ENCODE measurements at regions not wholly inside any gene's neighbourhood (a gene's known extent, or its start where the extent isn't known, plus 50 kb on each side); places are given as distances from the start of the nearest gene placed in this dataset.

DNA sequence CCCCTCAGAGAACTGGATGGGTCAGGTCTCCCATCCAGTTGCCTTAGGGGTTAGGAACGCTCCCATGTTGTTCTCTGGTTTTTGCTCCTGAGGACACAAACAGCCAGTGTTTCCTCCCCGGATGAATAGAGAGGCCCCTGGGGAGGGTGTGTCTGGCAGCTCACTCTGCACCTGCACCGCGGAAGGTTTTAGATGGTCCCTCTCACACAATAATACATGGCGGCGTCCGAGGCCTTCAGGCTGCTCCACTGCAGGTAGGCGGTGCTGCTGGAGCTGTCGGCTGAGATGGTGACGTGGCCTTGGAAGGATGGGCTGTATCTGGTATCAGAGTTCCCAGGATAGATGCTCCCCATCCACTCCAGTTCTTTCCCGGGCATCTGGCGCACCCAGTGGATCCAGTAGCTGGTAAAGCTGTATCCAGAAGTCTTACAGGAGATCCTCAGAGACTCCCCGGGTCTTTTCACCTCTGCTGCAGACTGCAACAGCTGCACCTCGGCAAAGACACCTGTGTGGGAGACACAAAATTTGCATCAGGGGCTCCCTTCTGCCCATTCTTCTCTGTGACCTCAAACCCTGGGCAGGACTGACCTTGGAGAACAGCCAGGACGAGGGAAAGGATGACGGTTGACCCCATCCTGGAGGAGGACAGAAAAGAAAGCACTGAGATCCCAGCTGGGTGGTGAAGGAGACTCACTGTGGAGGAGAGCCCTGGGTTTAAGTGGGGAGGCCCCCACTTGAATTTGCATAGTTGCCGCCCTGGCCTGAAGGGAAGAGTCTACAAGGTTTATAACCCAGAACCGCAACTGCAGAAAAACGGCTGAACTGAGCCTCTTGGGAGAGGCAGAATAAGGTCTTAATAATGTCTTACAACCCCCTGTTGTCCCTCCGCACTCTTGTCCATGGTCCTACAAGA is 1324.8 kb downstream of the TMEM121 start (continued):
- TF ChIP-seq, protein P1, sequence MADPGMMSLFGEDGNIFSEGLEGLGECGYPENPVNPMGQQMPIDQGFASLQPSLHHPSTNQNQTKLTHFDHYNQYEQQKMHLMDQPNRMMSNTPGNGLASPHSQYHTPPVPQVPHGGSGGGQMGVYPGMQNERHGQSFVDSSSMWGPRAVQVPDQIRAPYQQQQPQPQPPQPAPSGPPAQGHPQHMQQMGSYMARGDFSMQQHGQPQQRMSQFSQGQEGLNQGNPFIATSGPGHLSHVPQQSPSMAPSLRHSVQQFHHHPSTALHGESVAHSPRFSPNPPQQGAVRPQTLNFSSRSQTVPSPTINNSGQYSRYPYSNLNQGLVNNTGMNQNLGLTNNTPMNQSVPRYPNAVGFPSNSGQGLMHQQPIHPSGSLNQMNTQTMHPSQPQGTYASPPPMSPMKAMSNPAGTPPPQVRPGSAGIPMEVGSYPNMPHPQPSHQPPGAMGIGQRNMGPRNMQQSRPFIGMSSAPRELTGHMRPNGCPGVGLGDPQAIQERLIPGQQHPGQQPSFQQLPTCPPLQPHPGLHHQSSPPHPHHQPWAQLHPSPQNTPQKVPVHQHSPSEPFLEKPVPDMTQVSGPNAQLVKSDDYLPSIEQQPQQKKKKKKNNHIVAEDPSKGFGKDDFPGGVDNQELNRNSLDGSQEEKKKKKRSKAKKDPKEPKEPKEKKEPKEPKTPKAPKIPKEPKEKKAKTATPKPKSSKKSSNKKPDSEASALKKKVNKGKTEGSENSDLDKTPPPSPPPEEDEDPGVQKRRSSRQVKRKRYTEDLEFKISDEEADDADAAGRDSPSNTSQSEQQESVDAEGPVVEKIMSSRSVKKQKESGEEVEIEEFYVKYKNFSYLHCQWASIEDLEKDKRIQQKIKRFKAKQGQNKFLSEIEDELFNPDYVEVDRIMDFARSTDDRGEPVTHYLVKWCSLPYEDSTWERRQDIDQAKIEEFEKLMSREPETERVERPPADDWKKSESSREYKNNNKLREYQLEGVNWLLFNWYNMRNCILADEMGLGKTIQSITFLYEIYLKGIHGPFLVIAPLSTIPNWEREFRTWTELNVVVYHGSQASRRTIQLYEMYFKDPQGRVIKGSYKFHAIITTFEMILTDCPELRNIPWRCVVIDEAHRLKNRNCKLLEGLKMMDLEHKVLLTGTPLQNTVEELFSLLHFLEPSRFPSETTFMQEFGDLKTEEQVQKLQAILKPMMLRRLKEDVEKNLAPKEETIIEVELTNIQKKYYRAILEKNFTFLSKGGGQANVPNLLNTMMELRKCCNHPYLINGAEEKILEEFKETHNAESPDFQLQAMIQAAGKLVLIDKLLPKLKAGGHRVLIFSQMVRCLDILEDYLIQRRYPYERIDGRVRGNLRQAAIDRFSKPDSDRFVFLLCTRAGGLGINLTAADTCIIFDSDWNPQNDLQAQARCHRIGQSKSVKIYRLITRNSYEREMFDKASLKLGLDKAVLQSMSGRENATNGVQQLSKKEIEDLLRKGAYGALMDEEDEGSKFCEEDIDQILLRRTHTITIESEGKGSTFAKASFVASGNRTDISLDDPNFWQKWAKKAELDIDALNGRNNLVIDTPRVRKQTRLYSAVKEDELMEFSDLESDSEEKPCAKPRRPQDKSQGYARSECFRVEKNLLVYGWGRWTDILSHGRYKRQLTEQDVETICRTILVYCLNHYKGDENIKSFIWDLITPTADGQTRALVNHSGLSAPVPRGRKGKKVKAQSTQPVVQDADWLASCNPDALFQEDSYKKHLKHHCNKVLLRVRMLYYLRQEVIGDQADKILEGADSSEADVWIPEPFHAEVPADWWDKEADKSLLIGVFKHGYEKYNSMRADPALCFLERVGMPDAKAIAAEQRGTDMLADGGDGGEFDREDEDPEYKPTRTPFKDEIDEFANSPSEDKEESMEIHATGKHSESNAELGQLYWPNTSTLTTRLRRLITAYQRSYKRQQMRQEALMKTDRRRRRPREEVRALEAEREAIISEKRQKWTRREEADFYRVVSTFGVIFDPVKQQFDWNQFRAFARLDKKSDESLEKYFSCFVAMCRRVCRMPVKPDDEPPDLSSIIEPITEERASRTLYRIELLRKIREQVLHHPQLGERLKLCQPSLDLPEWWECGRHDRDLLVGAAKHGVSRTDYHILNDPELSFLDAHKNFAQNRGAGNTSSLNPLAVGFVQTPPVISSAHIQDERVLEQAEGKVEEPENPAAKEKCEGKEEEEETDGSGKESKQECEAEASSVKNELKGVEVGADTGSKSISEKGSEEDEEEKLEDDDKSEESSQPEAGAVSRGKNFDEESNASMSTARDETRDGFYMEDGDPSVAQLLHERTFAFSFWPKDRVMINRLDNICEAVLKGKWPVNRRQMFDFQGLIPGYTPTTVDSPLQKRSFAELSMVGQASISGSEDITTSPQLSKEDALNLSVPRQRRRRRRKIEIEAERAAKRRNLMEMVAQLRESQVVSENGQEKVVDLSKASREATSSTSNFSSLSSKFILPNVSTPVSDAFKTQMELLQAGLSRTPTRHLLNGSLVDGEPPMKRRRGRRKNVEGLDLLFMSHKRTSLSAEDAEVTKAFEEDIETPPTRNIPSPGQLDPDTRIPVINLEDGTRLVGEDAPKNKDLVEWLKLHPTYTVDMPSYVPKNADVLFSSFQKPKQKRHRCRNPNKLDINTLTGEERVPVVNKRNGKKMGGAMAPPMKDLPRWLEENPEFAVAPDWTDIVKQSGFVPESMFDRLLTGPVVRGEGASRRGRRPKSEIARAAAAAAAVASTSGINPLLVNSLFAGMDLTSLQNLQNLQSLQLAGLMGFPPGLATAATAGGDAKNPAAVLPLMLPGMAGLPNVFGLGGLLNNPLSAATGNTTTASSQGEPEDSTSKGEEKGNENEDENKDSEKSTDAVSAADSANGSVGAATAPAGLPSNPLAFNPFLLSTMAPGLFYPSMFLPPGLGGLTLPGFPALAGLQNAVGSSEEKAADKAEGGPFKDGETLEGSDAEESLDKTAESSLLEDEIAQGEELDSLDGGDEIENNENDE (IDR thresholded peaks at IDR 0.05; ENCODE audit: insufficient replicate concordance, low read length), result no peak
- TF ChIP-seq YY1 (IDR thresholded peaks at IDR 0.05; ENCODE audit: low read depth, low read length) (no peak), SIN3A (conservative IDR thresholded peaks at IDR 0.05 in 1 of 2, IDR thresholded peaks at IDR 0.05 in 1 of 2; ENCODE audit: low read depth in 1 of 2, low read length in 2 of 2) (no peak), JUN (IDR thresholded peaks at IDR 0.05; ENCODE audit: low read depth, low read length) (no peak), BCL11A (IDR thresholded peaks at IDR 0.05; ENCODE audit: low read depth in 2 of 2, low read length in 2 of 2) (no peak), RAD21 (IDR thresholded peaks at IDR 0.05 in 1 of 2, conservative IDR thresholded peaks at IDR 0.05 in 1 of 2; ENCODE audit: low read depth in 2 of 2, low read length in 2 of 2) (no peak), RFX5 (IDR thresholded peaks at IDR 0.05; ENCODE audit: borderline replicate concordance, low read depth, low read length) (no peak), POLR2A (IDR thresholded peaks at IDR 0.05; ENCODE audit: control extremely low read depth in 1 of 2, low read depth in 2 of 2, low read length in 2 of 2) (no peak), TCF12 (IDR thresholded peaks at IDR 0.05; ENCODE audit: low read depth, low read length) (no peak)

All from H1 (cell line).